Left forelimb (tissue), 1 donor: ENCODE measurements at regions not wholly inside any gene's neighbourhood (a gene's known extent, or its start where the extent isn't known, plus 50 kb on each side); places are given as distances from the start of the nearest gene placed in this dataset.

ENCODE experiments used
- DNase-seq: peaks from one replicate; pipeline ENCODE4 v3.0.0-alpha.2; 2018; ENCODE audit warnings: low spot score

GRCh38 chr20:61123751-61124368, 128.2 kb upstream of the CDH4 start:
- no peak for DNase-seq

GRCh38 chr20:61125076-61125475, 127.0 kb upstream of the CDH4 start:
- DNase-seq, result no peak

GRCh38 chr20:61125546-61126180, 126.4 kb upstream of the CDH4 start:
- DNase-seq, result no peak

GRCh38 chr20:61126369-61127195, 125.5 kb upstream of the CDH4 start:
- DNase-seq, result no peak

GRCh38 chr20:61127311-61128039, 124.6 kb upstream of the CDH4 start:
- no peak for DNase-seq

- no peak for DNase-seq
Observed at GRCh38 chr20:61128701-61129269, 123.3 kb upstream of the CDH4 start.

GRCh38 chr20:61129311-61129710, 122.8 kb upstream of the CDH4 start:
- peak; percentile 23 for DNase-seq

GRCh38 chr20:61130156-61130555, 121.9 kb upstream of the CDH4 start:
- DNase-seq, result no peak

GRCh38 chr20:61131944-61132343, 120.1 kb upstream of the CDH4 start:
- DNase-seq, result no peak

- no peak for DNase-seq
Observed at GRCh38 chr20:61133611-61134010, 118.5 kb upstream of the CDH4 start.

GRCh38 chr20:61134296-61135030, 117.6 kb upstream of the CDH4 start:
- no peak for DNase-seq

- DNase-seq, result no peak
Observed at GRCh38 chr20:61135266-61135665, 116.8 kb upstream of the CDH4 start.

GRCh38 chr20:61135968-61136367, 116.1 kb upstream of the CDH4 start:
- DNase-seq, result no peak

GRCh38 chr20:61138566-61138965, 113.5 kb upstream of the CDH4 start:
- no peak for DNase-seq

- no peak for DNase-seq
Observed at GRCh38 chr20:61139031-61139430, 113.0 kb upstream of the CDH4 start.

GRCh38 chr20:61140576-61140975, 111.5 kb upstream of the CDH4 start:
- no peak for DNase-seq

- no peak for DNase-seq
Observed at GRCh38 chr20:61146023-61146422, 106.0 kb upstream of the CDH4 start.

- DNase-seq, result no peak
Observed at GRCh38 chr20:61149636-61150035, 102.4 kb upstream of the CDH4 start.

- no peak for DNase-seq
Observed at GRCh38 chr20:61157301-61157700, 94.8 kb upstream of the CDH4 start.

GRCh38 chr20:61159957-61160686, 91.9 kb upstream of the CDH4 start:
- no peak for DNase-seq
